Suprapubic skin (tissue), 3 donors: ENCODE measurements at regions not wholly inside any gene's neighbourhood (a gene's known extent, or its start where the extent isn't known, plus 50 kb on each side); places are given as distances from the start of the nearest gene placed in this dataset.

Experiments used
- CTCF ChIP-seq, 2 donors: fragments of 200-600 bp in 1 of 2; fragments of 450-650 bp in 1 of 2; sonication (generic) in 1 of 2; IDR thresholded peaks; one replicate each; pipeline ENCODE4 v1.5.1; 2016 to 2019; ENCODE audit warnings: antibody characterized with exemption in 2 of 2, mild to moderate bottlenecking in 1 of 2, moderate library complexity in 1 of 2
- EP300 ChIP-seq: sonication (generic); formaldehyde crosslinking; IDR thresholded peaks from one replicate; pipeline ENCODE4 v1.6.1; 2017; ENCODE audit warnings: antibody characterized with exemption
- POLR2A ChIP-seq, 2 donors: fragments of 450-650 bp; IDR thresholded peaks; one replicate each; pipeline ENCODE4 v1.6.1; 2017; ENCODE audit warnings: antibody characterized with exemption in 2 of 2, mild to moderate bottlenecking in 2 of 2, moderate library complexity in 2 of 2

GRCh38 chr5:111935009-111935408 is 178.0 kb upstream of the NREP start:
- TF ChIP-seq POLR2A (IDR thresholded peaks at IDR 0.05) (no peak), CTCF (IDR thresholded peaks at IDR 0.05) (no peak), EP300 (no peak)
